HL-60 (cell line): ENCODE measurements at regions not wholly inside any gene's neighbourhood (a gene's known extent, or its start where the extent isn't known, plus 50 kb on each side); places are given as distances from the start of the nearest gene placed in this dataset.

Source experiments
- GABPA ChIP-seq: IDR thresholded peaks from 2 replicates; pipeline ENCODE4 v1.6.1; 2012; ENCODE audit warnings: low read depth
- POLR2AphosphoS5 ChIP-seq: IDR thresholded peaks from 2 replicates; pipeline ENCODE4 v1.6.1; 2012; ENCODE audit warnings: low read depth
- TF ChIP-seq, protein P1 (sequence below): IDR thresholded peaks from one replicate; pipeline ENCODE4 v1.5.1; 2011; ENCODE audit warnings: low read length, control low read depth, inconsistent platforms; ENCODE audit not compliant: insufficient read depth

DNA sequence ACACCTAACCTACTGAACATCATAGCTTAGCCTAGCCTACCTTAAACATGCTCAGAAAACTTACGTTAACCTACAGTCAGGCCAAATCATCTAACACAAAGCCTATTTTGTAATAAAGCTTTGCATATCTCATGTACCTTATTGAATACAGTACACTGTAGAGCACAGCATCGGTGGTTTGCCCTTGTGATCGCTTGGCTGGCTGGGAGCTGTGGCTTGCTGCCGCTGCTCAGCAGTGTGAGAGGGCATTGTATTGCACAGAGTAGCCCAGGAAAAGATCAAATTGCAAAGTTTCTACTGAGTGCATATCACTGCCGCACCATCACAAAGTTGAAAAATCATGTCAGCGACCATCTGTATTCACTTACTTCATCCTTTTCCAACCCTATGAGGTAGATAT, 62.3 kb upstream of the NCK2 start:
- TF ChIP-seq, protein P1, sequence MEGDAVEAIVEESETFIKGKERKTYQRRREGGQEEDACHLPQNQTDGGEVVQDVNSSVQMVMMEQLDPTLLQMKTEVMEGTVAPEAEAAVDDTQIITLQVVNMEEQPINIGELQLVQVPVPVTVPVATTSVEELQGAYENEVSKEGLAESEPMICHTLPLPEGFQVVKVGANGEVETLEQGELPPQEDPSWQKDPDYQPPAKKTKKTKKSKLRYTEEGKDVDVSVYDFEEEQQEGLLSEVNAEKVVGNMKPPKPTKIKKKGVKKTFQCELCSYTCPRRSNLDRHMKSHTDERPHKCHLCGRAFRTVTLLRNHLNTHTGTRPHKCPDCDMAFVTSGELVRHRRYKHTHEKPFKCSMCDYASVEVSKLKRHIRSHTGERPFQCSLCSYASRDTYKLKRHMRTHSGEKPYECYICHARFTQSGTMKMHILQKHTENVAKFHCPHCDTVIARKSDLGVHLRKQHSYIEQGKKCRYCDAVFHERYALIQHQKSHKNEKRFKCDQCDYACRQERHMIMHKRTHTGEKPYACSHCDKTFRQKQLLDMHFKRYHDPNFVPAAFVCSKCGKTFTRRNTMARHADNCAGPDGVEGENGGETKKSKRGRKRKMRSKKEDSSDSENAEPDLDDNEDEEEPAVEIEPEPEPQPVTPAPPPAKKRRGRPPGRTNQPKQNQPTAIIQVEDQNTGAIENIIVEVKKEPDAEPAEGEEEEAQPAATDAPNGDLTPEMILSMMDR = no peak
- TF ChIP-seq POLR2AphosphoS5 (no peak), GABPA (no peak)
